Natural killer cell (primary cell): ENCODE measurements at regions not wholly inside any gene's neighbourhood (a gene's known extent, or its start where the extent isn't known, plus 50 kb on each side); places are given as distances from the start of the nearest gene placed in this dataset.

Experiments
- ATAC-seq, 3 donors: fragments of 150-1000 bp in 2 of 3; fragments of 200-7000 bp in 1 of 3; cut with Tn5 transposase; 1 replicate in 1 of 3; 2 replicates in 2 of 3; pipeline ENCODE4 v1.10.0; 2021; ENCODE audit warnings: mild to moderate bottlenecking in 2 of 3, moderate library complexity in 2 of 3
- DNase-seq, 2 donors: peaks; one replicate each; pipeline versions ENCODE4 v3.0.0 to v3.0.0-alpha.2; 2013 to 2021; ENCODE audit warnings: mixed read lengths in 1 of 2
- H3K27ac ChIP-seq: one replicate; pipeline ENCODE4 v1.5.1; 2013; ENCODE audit warnings: mild to moderate bottlenecking, low read length
- H3K27me3 ChIP-seq: one replicate; pipeline ENCODE4 v1.6.1; 2013; ENCODE audit warnings: low read length; ENCODE audit not compliant: control insufficient read depth, insufficient read depth
- H3K36me3 ChIP-seq: one replicate; pipeline ENCODE4 v1.6.1; 2013; ENCODE audit warnings: low read length; ENCODE audit not compliant: control insufficient read depth, insufficient read depth
- H3K4me1 ChIP-seq: one replicate; pipeline ENCODE4 v1.6.1; 2013; ENCODE audit warnings: low read length; ENCODE audit not compliant: control insufficient read depth, insufficient read depth
- H3K4me3 ChIP-seq: one replicate; pipeline ENCODE4 v1.5.1; 2013; ENCODE audit warnings: low read length
- H3K9me3 ChIP-seq: one replicate; pipeline ENCODE4 v1.6.1; 2013; ENCODE audit warnings: low read length; ENCODE audit not compliant: control insufficient read depth, insufficient read depth
- H3K27ac Mint-ChIP-seq, 2 donors: one replicate each; pipeline ENCODE4 v1.8.0; 2022; ENCODE audit warnings: mild to moderate bottlenecking in 2 of 2, mixed read lengths in 2 of 2, moderate library complexity in 1 of 2
- H3K27me3 Mint-ChIP-seq, 2 donors: one replicate each; pipeline ENCODE4 v1.8.0; 2022; ENCODE audit warnings: low read depth in 2 of 2, mixed read lengths in 2 of 2
- H3K36me3 Mint-ChIP-seq: one replicate; pipeline ENCODE4 v1.8.0; 2022; ENCODE audit warnings: mixed read lengths
- H3K4me1 Mint-ChIP-seq, 2 donors: one replicate each; pipeline ENCODE4 v1.8.0; 2022; ENCODE audit warnings: mixed read lengths in 2 of 2
- H3K4me3 Mint-ChIP-seq: one replicate; pipeline ENCODE4 v1.8.0; 2022; ENCODE audit warnings: mild to moderate bottlenecking, moderate library complexity, mixed read lengths
- H3K9me3 Mint-ChIP-seq, 2 donors: one replicate each; pipeline ENCODE4 v1.8.0; 2022; ENCODE audit warnings: mixed read lengths in 2 of 2
- CTCF ChIP-seq: fragments of 200-600 bp; IDR thresholded peaks from one replicate; pipeline ENCODE4 v1.8.0; 2022; ENCODE audit warnings: antibody characterized with exemption
- WGBS: methylation state at CpG from one replicate; pipeline ENCODE4 v1.1.7; 2013; ENCODE audit warnings: missing lambda C conversion rate; ENCODE audit not compliant: insufficient coverage; 5-methylcytosine and 5-hydroxymethylcytosine counted together
- intact Hi-C: fragments of 100-400 bp; cut with micrococcal nuclease; formaldehyde crosslinking; loops from one replicate; pipeline ENCODE4 v1.14.2; 2022

- no peaks in the 10 kb centered on the region for H3K27me3 ChIP-seq
- no peak overlapping the region for H3K27ac Mint-ChIP-seq
- 90% methylated on average over 3 of the region's 3 CpGs for WGBS
- H3K4me1 Mint-ChIP-seq = no peaks in the 10 kb centered on the region
- H3K36me3 ChIP-seq = no peaks in the 10 kb centered on the region
- no peaks in the 10 kb centered on the region for H3K9me3 Mint-ChIP-seq
- no peak overlapping the region for H3K4me3 ChIP-seq
- intact Hi-C loops = no loop called here
- H3K4me1 ChIP-seq = no peaks in the 10 kb centered on the region
- no peak overlapping the region for H3K27ac ChIP-seq
- DNase-seq (no peak), ATAC-seq (no peak)
- no peak for TF ChIP-seq CTCF
- H3K9me3 ChIP-seq = no peaks in the 10 kb centered on the region
- H3K27me3 Mint-ChIP-seq = peaks cover 0 to under 1% of the 10 kb centered on the region in 2 donors
- H3K4me3 Mint-ChIP-seq = no peak overlapping the region
- no peaks in the 10 kb centered on the region for H3K36me3 Mint-ChIP-seq
Observed at GRCh38 chr9:79780559-79780958, 208.8 kb downstream of the TLE4 start.

GRCh38 chr9:79779901-79780300 is 208.1 kb downstream of the TLE4 start:
- Histone ChIP-seq H3K4me1 (no peaks in the 10 kb centered on the region), H3K9me3 (no peaks in the 10 kb centered on the region), H3K36me3 (no peaks in the 10 kb centered on the region), H3K27ac (no peak overlapping the region), H3K4me3 (no peak overlapping the region), H3K27me3 (no peaks in the 10 kb centered on the region)
- H3K36me3 Mint-ChIP-seq = no peaks in the 10 kb centered on the region
- ATAC-seq = no peak
- H3K27me3 Mint-ChIP-seq = peaks cover 0 to 7% of the 10 kb centered on the region in 2 donors
- no peaks in the 10 kb centered on the region for H3K4me1 Mint-ChIP-seq
- no peak for DNase-seq
- TF ChIP-seq CTCF = no peak
- no peak overlapping the region for H3K27ac Mint-ChIP-seq
- 93% methylated on average over 7 of the region's 7 CpGs for WGBS
- H3K9me3 Mint-ChIP-seq = no peaks in the 10 kb centered on the region
- intact Hi-C loops = no loop called here
- H3K4me3 Mint-ChIP-seq = no peak overlapping the region

- no peak overlapping the region for H3K4me3 ChIP-seq
- H3K9me3 ChIP-seq = no peaks in the 10 kb centered on the region
- intact Hi-C loops = no loop called here
- Mint-ChIP-seq H3K9me3 (no peaks in the 10 kb centered on the region), H3K36me3 (no peaks in the 10 kb centered on the region), H3K4me1 (no peaks in the 10 kb centered on the region), H3K4me3 (no peak overlapping the region), H3K27ac (no peak overlapping the region), H3K27me3 (peaks cover 0 to 12% of the 10 kb centered on the region in 2 donors)
- DNase-seq = no peak
- H3K36me3 ChIP-seq = no peaks in the 10 kb centered on the region
- 93% methylated on average over 1 of the region's 1 CpG for WGBS
- no peak for ATAC-seq
- H3K27me3 ChIP-seq = no peaks in the 10 kb centered on the region
- TF ChIP-seq CTCF = no peak
- no peak overlapping the region for H3K27ac ChIP-seq
- H3K4me1 ChIP-seq = no peaks in the 10 kb centered on the region
Observed at GRCh38 chr9:79778581-79778980, 206.8 kb downstream of the TLE4 start.

GRCh38 chr9:79776581-79776980 is 204.8 kb downstream of the TLE4 start:
- Mint-ChIP-seq H3K36me3 (no peaks in the 10 kb centered on the region), H3K4me1 (no peaks in the 10 kb centered on the region), H3K27ac (no peak overlapping the region), H3K4me3 (no peak overlapping the region), H3K27me3 (peaks cover 4 to 12% of the 10 kb centered on the region in 2 donors), H3K9me3 (no peaks in the 10 kb centered on the region)
- H3K27me3 ChIP-seq = no peaks in the 10 kb centered on the region
- no peak overlapping the region for H3K27ac ChIP-seq
- TF ChIP-seq CTCF = no peak
- H3K4me1 ChIP-seq = no peaks in the 10 kb centered on the region
- no peaks in the 10 kb centered on the region for H3K9me3 ChIP-seq
- intact Hi-C loops = no loop called here
- no peaks in the 10 kb centered on the region for H3K36me3 ChIP-seq
- DNase-seq = no peak
- ATAC-seq = no peak
- no peak overlapping the region for H3K4me3 ChIP-seq
- WGBS = 88% methylated on average over 2 of the region's 2 CpGs
